ENCODE measurements at regions not wholly inside any gene's neighbourhood (a gene's known extent, or its start where the extent isn't known, plus 50 kb on each side); places are given as distances from the start of the nearest gene placed in this dataset.

GRCh38 chr5:54927097-54927746, 58.2 kb downstream of the ESM1 start:
- no peak for DNase-seq

- no peak for DNase-seq
These were observed 60.9 kb downstream of the ESM1 start for GRCh38 chr5:54924487-54924886.

- no peak for DNase-seq
These were observed 68.1 kb downstream of the ESM1 start for GRCh38 chr5:54917323-54917722.

- no peak for DNase-seq
These were observed 69.8 kb downstream of the ESM1 start for GRCh38 chr5:54915466-54916027.

- no peak for DNase-seq
These were observed 73.4 kb downstream of the ESM1 start for GRCh38 chr5:54912021-54912420.

GRCh38 chr5:54909911-54910870, 75.2 kb downstream of the ESM1 start:
- DNase-seq = no peak

- DNase-seq = no peak
These were observed 76.4 kb downstream of the ESM1 start for GRCh38 chr5:54908774-54909525.

GRCh38 chr5:54905942-54906537, 79.4 kb downstream of the ESM1 start:
- DNase-seq = peak; percentile 38

- DNase-seq = no peak
These were observed 80.1 kb downstream of the ESM1 start for GRCh38 chr5:54905246-54905795.

- DNase-seq = no peak
These were observed 81.0 kb downstream of the ESM1 start for GRCh38 chr5:54904425-54904824.

- peak; percentile 43 for DNase-seq
These were observed 82.5 kb downstream of the ESM1 start for GRCh38 chr5:54902791-54903473.

- peak; percentile 73 for DNase-seq
These were observed 84.2 kb downstream of the ESM1 start for GRCh38 chr5:54900984-54901725.

GRCh38 chr5:54897001-54897400, 88.4 kb downstream of the ESM1 start:
- DNase-seq = no peak

- no peak for DNase-seq
These were observed 89.5 kb downstream of the ESM1 start for GRCh38 chr5:54895816-54896341.

GRCh38 chr5:54894957-54895815, 90.2 kb downstream of the ESM1 start:
- no peak for DNase-seq

GRCh38 chr5:54889826-54890225, 95.6 kb downstream of the ESM1 start:
- no peak for DNase-seq

- no peak for DNase-seq
These were observed 97.7 kb downstream of the ESM1 start for GRCh38 chr5:54887663-54888062.

- DNase-seq = no peak
These were observed 98.5 kb downstream of the ESM1 start for GRCh38 chr5:54886866-54887265.

- DNase-seq = no peak
These were observed 99.8 kb downstream of the ESM1 start for GRCh38 chr5:54885636-54886035.

GRCh38 chr5:54884195-54884536, 101.2 kb downstream of the ESM1 start:
- DNase-seq = no peak
